Mesendoderm (in vitro differentiated cells): ENCODE measurements at regions not wholly inside any gene's neighbourhood (a gene's known extent, or its start where the extent isn't known, plus 50 kb on each side); places are given as distances from the start of the nearest gene placed in this dataset.

Experiments used
- DNase-seq: peaks from one replicate; pipeline ENCODE4 v3.0.0; 2013
- H2AK5ac ChIP-seq: 2 replicates; pipeline ENCODE4 v1.6.1; 2013; ENCODE audit warnings: low read length, inconsistent platforms
- H2BK120ac ChIP-seq: 2 replicates; pipeline ENCODE4 v1.6.1; 2013; ENCODE audit warnings: low read depth, mild to moderate bottlenecking, low read length, moderate library complexity, mixed read lengths
- H2BK15ac ChIP-seq: replicated peaks from 2 replicates; pipeline ENCODE4 v1.6.1; 2013; ENCODE audit warnings: low read depth, mild to moderate bottlenecking, moderate library complexity
- H2BK5ac ChIP-seq: 2 replicates; pipeline ENCODE4 v1.6.1; 2013; ENCODE audit warnings: low read length, inconsistent platforms
- H3K18ac ChIP-seq: 2 replicates; pipeline ENCODE4 v1.6.1; 2013; ENCODE audit warnings: mild to moderate bottlenecking, low read length, mixed read lengths
- H3K23ac ChIP-seq: one replicate; pipeline ENCODE4 v1.6.1; 2013; ENCODE audit warnings: low read length
- H3K27ac ChIP-seq: 2 replicates; pipeline ENCODE4 v1.5.1; 2013; ENCODE audit warnings: low read depth, mild to moderate bottlenecking, inconsistent platforms, low read length, moderate library complexity
- H3K27me3 ChIP-seq: 2 replicates; pipeline ENCODE4 v1.6.1; 2013; ENCODE audit warnings: low read length, control low read depth, mild to moderate bottlenecking, inconsistent platforms; ENCODE audit not compliant: insufficient read depth, poor library complexity
- H3K36me3 ChIP-seq: 2 replicates; pipeline ENCODE4 v1.6.1; 2013; ENCODE audit warnings: low read length, inconsistent platforms; ENCODE audit not compliant: control insufficient read depth, insufficient read depth
- H3K4ac ChIP-seq: one replicate; pipeline ENCODE4 v1.6.1; 2013; ENCODE audit warnings: low read depth, mild to moderate bottlenecking, low read length, moderate library complexity
- H3K4me1 ChIP-seq: 2 replicates; pipeline ENCODE4 v1.6.1; 2013; ENCODE audit warnings: low read depth, low read length, inconsistent platforms; ENCODE audit not compliant: control insufficient read depth
- H3K4me2 ChIP-seq: 2 replicates; pipeline ENCODE4 v1.6.1; 2013; ENCODE audit warnings: low read length
- H3K4me3 ChIP-seq: 2 replicates; pipeline ENCODE4 v1.5.1; 2013; ENCODE audit warnings: mild to moderate bottlenecking, low read length
- H3K56ac ChIP-seq: one replicate; pipeline ENCODE4 v1.6.1; 2013; ENCODE audit warnings: low read length
- H3K79me1 ChIP-seq: 2 replicates; pipeline ENCODE4 v1.6.1; 2013; ENCODE audit warnings: low read length, inconsistent platforms
- H3K79me2 ChIP-seq: 2 replicates; pipeline ENCODE4 v1.6.1; 2013; ENCODE audit warnings: mild to moderate bottlenecking, low read length; ENCODE audit not compliant: control insufficient read depth, insufficient read depth
- H3K9ac ChIP-seq: 2 replicates; pipeline ENCODE4 v1.6.1; 2013; ENCODE audit warnings: low read length, inconsistent platforms
- H4K5ac ChIP-seq: one replicate; pipeline ENCODE4 v1.6.1; 2013; ENCODE audit warnings: low read length
- H4K8ac ChIP-seq: one replicate; pipeline ENCODE4 v1.6.1; 2013; ENCODE audit warnings: low read depth, mild to moderate bottlenecking, control low read depth, low read length, moderate library complexity
- WGBS: extraction: QIAGEN DNeasy Blood & Tissue Kit; methylation state at CpG from one replicate; pipeline ENCODE4 v1.1.7; 2013; ENCODE audit warnings: low lambda C conversion rate, missing lambda C conversion rate; ENCODE audit not compliant: insufficient coverage; ENCODE audit errors: extremely low coverage; 5-methylcytosine and 5-hydroxymethylcytosine counted together

DNA sequence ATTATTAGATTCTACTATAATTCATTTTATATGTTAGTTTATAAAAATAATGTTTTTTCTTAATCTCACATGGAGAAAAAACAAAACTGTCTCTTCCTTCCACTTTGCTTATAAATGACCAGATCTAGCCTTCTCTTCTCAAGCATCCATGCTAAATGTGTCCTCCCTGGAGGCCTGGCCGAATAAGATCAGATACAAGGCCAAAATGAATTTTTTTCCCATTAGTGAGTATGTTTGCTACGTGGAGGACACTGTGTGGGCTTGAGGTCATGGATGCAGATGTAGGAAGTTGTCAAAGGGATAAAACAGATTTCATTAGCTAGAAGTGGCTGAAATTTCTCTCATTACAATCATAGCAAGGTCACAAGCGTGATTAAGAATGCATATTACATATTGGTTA lies 1244.9 kb upstream of the SEL1L start:
- Histone ChIP-seq H3K9ac (no peak overlapping the region), H3K27me3 (no peaks in the 10 kb centered on the region), H3K79me2 (no peaks in the 10 kb centered on the region), H2BK120ac (no peak overlapping the region), H4K5ac (no peak overlapping the region), H4K8ac (no peak overlapping the region), H3K36me3 (no peaks in the 10 kb centered on the region), H3K23ac (no peak overlapping the region), H3K27ac (no peak overlapping the region), H3K18ac (no peak overlapping the region), H3K56ac (no peak overlapping the region), H3K4me1 (no peaks in the 10 kb centered on the region), H3K79me1 (no peaks in the 10 kb centered on the region), H3K4me3 (no peak overlapping the region), H2BK15ac (no peak overlapping the region), H2AK5ac (no peak overlapping the region), H2BK5ac (no peak overlapping the region), H3K4me2 (no peak overlapping the region), H3K4ac (no peak overlapping the region)
- no peak for DNase-seq
- WGBS: no CpG with 5 or more reads among the region's 3 CpGs

DNA sequence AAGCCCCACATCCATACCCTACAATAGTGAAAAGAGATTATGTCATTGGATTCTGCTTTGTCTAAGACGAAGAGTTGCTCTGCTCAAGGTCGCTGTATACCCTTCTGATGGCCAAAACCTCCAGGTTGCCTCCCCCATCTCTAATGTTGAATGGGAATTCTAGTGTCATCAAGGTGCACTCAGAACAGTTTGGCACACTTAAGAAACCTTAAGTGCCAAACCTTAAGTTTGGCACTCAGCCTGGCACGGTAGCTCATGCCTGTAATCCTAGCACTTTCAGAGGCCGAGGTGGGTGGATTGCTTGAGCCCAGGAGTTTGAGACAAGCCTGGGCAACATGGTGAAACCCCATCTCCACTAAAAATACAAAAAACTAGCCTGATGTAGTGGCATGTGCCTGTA lies 1245.6 kb upstream of the SEL1L start:
- Histone ChIP-seq H3K27me3 (no peaks in the 10 kb centered on the region), H3K4ac (no peak overlapping the region), H3K27ac (no peak overlapping the region), H3K4me1 (no peaks in the 10 kb centered on the region), H3K79me1 (no peaks in the 10 kb centered on the region), H3K18ac (no peak overlapping the region), H3K9ac (no peak overlapping the region), H3K23ac (no peak overlapping the region), H2BK120ac (no peak overlapping the region), H2AK5ac (no peak overlapping the region), H4K5ac (no peak overlapping the region), H2BK5ac (no peak overlapping the region), H3K4me3 (no peak overlapping the region), H2BK15ac (no peak overlapping the region), H3K79me2 (no peaks in the 10 kb centered on the region), H3K36me3 (no peaks in the 10 kb centered on the region), H3K56ac (no peak overlapping the region), H3K4me2 (no peak overlapping the region), H4K8ac (no peak overlapping the region)
- DNase-seq: no peak
- whole genome bisulfite sequencing: no CpG with 5 or more reads among the region's 4 CpGs

GRCh38 chr14:82785756-82786482 lies 1252.3 kb upstream of the SEL1L start:
- Histone ChIP-seq H3K4me3 (no peak overlapping the region), H3K4me1 (no peaks in the 10 kb centered on the region), H3K4ac (no peak overlapping the region), H2AK5ac (no peak overlapping the region), H3K4me2 (no peak overlapping the region), H3K27ac (no peak overlapping the region), H4K8ac (no peak overlapping the region), H2BK120ac (no peak overlapping the region), H3K23ac (no peak overlapping the region), H3K56ac (no peak overlapping the region), H3K27me3 (no peaks in the 10 kb centered on the region), H2BK5ac (no peak overlapping the region), H3K36me3 (no peaks in the 10 kb centered on the region), H4K5ac (no peak overlapping the region), H3K9ac (no peak overlapping the region), H2BK15ac (no peak overlapping the region), H3K79me1 (no peaks in the 10 kb centered on the region), H3K79me2 (no peaks in the 10 kb centered on the region), H3K18ac (no peak overlapping the region)
- DNase-seq: no peak
- no CpG with 5 or more reads among the region's 1 CpG for WGBS

- Histone ChIP-seq H3K23ac (no peak overlapping the region), H2AK5ac (no peak overlapping the region), H2BK5ac (no peak overlapping the region), H3K79me1 (no peaks in the 10 kb centered on the region), H4K5ac (no peak overlapping the region), H4K8ac (no peak overlapping the region), H3K27ac (no peak overlapping the region), H3K9ac (no peak overlapping the region), H3K36me3 (no peaks in the 10 kb centered on the region), H3K79me2 (no peaks in the 10 kb centered on the region), H3K4me3 (no peak overlapping the region), H3K4me1 (no peaks in the 10 kb centered on the region), H2BK120ac (no peak overlapping the region), H3K4me2 (no peak overlapping the region), H3K27me3 (no peaks in the 10 kb centered on the region), H3K4ac (no peak overlapping the region), H2BK15ac (no peak overlapping the region), H3K56ac (no peak overlapping the region), H3K18ac (no peak overlapping the region)
- no CpG with 5 or more reads among the region's 3 CpGs for WGBS
- DNase-seq: no peak
Observed at GRCh38 chr14:82786483-82786880, 1252.8 kb upstream of the SEL1L start.

DNA sequence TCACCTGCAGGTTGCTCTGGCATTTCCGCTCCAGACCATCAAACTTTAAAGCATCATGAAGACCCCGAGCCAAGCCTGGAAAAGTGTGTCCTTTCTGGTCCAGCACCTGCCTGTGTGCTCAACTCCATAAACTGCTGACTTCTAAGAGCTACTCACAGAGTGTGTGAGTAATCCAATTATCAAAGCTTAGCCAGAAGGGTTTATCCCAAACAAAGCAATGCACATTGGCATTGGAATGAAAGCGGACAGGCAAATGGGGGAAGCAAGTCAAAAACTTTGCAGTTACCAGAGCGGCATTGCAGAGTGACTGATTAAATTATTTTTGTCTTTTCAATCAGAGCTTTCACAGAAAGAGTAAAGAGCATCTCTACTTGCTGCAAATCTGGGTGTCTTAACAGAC lies 1262.4 kb upstream of the SEL1L start:
- H3K79me1 ChIP-seq: no peaks in the 10 kb centered on the region
- no peak overlapping the region for H4K8ac ChIP-seq
- DNase-seq: no peak
- H2AK5ac ChIP-seq: no peak overlapping the region
- H2BK15ac ChIP-seq: no peak overlapping the region
- H3K27me3 ChIP-seq: no peaks in the 10 kb centered on the region
- H3K4me2 ChIP-seq: no peak overlapping the region
- no peak overlapping the region for H2BK120ac ChIP-seq
- H3K18ac ChIP-seq: no peak overlapping the region
- H3K36me3 ChIP-seq: no peaks in the 10 kb centered on the region
- no peak overlapping the region for H4K5ac ChIP-seq
- H2BK5ac ChIP-seq: no peak overlapping the region
- H3K4ac ChIP-seq: no peak overlapping the region
- no peak overlapping the region for H3K56ac ChIP-seq
- no peak overlapping the region for H3K27ac ChIP-seq
- no peaks in the 10 kb centered on the region for H3K79me2 ChIP-seq
- H3K4me3 ChIP-seq: no peak overlapping the region
- WGBS: no CpG with 5 or more reads among the region's 4 CpGs
- H3K4me1 ChIP-seq: no peaks in the 10 kb centered on the region
- H3K9ac ChIP-seq: no peak overlapping the region
- H3K23ac ChIP-seq: no peak overlapping the region

DNA sequence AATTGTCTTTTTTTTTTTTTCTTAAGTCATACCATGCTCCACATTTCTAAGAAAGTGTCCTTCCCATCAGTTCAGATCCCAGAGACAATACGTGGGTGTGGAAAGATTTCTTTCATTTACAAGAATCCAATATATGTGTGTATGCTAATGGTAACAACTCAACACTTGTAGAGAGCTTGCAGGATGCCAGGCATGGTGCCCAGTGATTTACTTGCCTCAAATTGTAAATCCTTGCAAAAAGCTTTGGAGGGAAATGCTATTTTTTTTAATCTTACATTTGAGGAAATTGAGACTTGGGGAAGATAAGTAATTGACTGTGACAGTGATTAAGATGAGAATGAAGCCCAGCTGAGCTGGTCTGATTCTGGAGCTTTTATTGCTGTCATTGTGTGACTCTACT lies 1264.6 kb upstream of the SEL1L start:
- H3K4me3 ChIP-seq: no peak overlapping the region
- no peak overlapping the region for H3K4ac ChIP-seq
- no peak overlapping the region for H3K27ac ChIP-seq
- H3K36me3 ChIP-seq: no peaks in the 10 kb centered on the region
- no peak overlapping the region for H3K4me2 ChIP-seq
- H4K8ac ChIP-seq: no peak overlapping the region
- no peak overlapping the region for H2BK120ac ChIP-seq
- DNase-seq: no peak
- H4K5ac ChIP-seq: no peak overlapping the region
- H3K27me3 ChIP-seq: no peaks in the 10 kb centered on the region
- H2AK5ac ChIP-seq: no peak overlapping the region
- WGBS: no CpG with 5 or more reads among the region's 1 CpG
- H3K56ac ChIP-seq: no peak overlapping the region
- no peak overlapping the region for H2BK5ac ChIP-seq
- H3K4me1 ChIP-seq: no peaks in the 10 kb centered on the region
- no peak overlapping the region for H3K9ac ChIP-seq
- no peaks in the 10 kb centered on the region for H3K79me2 ChIP-seq
- no peaks in the 10 kb centered on the region for H3K79me1 ChIP-seq
- H3K18ac ChIP-seq: no peak overlapping the region
- H2BK15ac ChIP-seq: no peak overlapping the region
- H3K23ac ChIP-seq: no peak overlapping the region
